SK-N-MC (cell line): ENCODE measurements at regions not wholly inside any gene's neighbourhood (a gene's known extent, or its start where the extent isn't known, plus 50 kb on each side); places are given as distances from the start of the nearest gene placed in this dataset.

Source experiments
- EZH2 ChIP-seq: fragments of 200-600 bp; sonication (generic); IDR thresholded peaks from one replicate; pipeline ENCODE4 v1.6.1; 2017; ENCODE audit warnings: antibody characterized with exemption
- FOXP2 ChIP-seq: optimal IDR thresholded peaks from 2 replicates; pipeline ENCODE3; 2011; ENCODE audit warnings: mild to moderate bottlenecking, moderate library complexity; ENCODE audit not compliant: insufficient read depth; ENCODE audit errors: extremely low read length, control extremely low read depth
- POLR2AphosphoS5 ChIP-seq: IDR thresholded peaks from 2 replicates; pipeline ENCODE4 v1.6.1; 2012; ENCODE audit warnings: mild to moderate bottlenecking, low read depth, low read length, borderline replicate concordance

DNA sequence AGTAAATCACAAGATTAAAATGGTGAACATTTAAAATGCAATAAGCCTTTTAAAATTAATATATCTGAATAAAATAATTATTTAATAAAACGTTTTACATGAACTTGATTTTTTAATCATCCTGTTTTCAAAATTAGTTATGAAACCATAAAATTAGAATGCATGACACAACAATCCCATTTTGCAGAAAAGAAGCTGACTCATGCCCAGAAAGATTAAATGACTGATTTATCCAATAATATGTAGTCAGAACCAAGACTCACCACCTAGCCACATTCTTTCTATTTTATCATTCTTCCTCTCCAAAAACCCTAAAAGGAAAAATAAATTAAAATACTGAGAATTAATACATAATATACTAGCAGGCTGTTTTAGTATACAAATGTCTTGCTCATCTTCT is 83.0 kb upstream of the LGR5 start:
- TF ChIP-seq EZH2: no peak
- TF ChIP-seq POLR2AphosphoS5: no peak
- TF ChIP-seq FOXP2: no peak
